RWPE2 (cell line): ENCODE measurements at regions not wholly inside any gene's neighbourhood (a gene's known extent, or its start where the extent isn't known, plus 50 kb on each side); places are given as distances from the start of the nearest gene placed in this dataset.
"Not testable (repeated sequence)": the region's sequence is repeated elsewhere in the genome, so short reads cannot be mapped to it uniquely, and the experiment has no call there.

Source experiments
- ATAC-seq: fragments of 200-7000 bp; cut with Tn5 transposase; 3 replicates; pipeline ENCODE4 v1.9.1; 2021; ENCODE audit warnings: low read depth
- DNase-seq: peaks from one replicate; pipeline ENCODE4 v3.0.0-alpha.2; 2020; ENCODE audit warnings: low spot score
- H3K27ac ChIP-seq: fragments of 450-650 bp; 2 replicates; pipeline ENCODE4 v1.5.1; 2017; ENCODE audit warnings: mild to moderate bottlenecking; ENCODE audit not compliant: poor library complexity, severe bottlenecking
- H3K27me3 ChIP-seq: fragments of 250-450 bp; sonication (Bioruptor Pico); 2 replicates; pipeline ENCODE4 v1.5.1; 2021; ENCODE audit warnings: mild to moderate bottlenecking, moderate library complexity; ENCODE audit not compliant: insufficient read depth, poor library complexity, severe bottlenecking
- H3K36me3 ChIP-seq: fragments of 250-450 bp; sonication (Bioruptor Pico); 2 replicates; pipeline ENCODE4 v1.5.1; 2020; ENCODE audit warnings: low read depth, mild to moderate bottlenecking, moderate library complexity
- H3K4me1 ChIP-seq: fragments of 250-450 bp; sonication (Bioruptor Pico); 2 replicates; pipeline ENCODE4 v1.5.1; 2021; ENCODE audit warnings: mild to moderate bottlenecking, moderate library complexity; ENCODE audit not compliant: insufficient read depth, poor library complexity, severe bottlenecking
- H3K4me3 ChIP-seq: fragments of 250-450 bp; sonication (Bioruptor Pico); 2 replicates; pipeline ENCODE4 v1.5.1; 2021; ENCODE audit warnings: mild to moderate bottlenecking, moderate library complexity; ENCODE audit not compliant: severe bottlenecking
- H3K9me3 ChIP-seq: fragments of 250-450 bp; sonication (Bioruptor Pico); 2 replicates; pipeline ENCODE4 v1.5.1; 2021; ENCODE audit warnings: mild to moderate bottlenecking, moderate library complexity; ENCODE audit not compliant: severe bottlenecking
- CTCF ChIP-seq: fragments of 450-650 bp; IDR thresholded peaks from one replicate; pipeline ENCODE4 v1.5.1; 2017; ENCODE audit warnings: mild to moderate bottlenecking, moderate library complexity; ENCODE audit not compliant: poor library complexity, severe bottlenecking

DNA sequence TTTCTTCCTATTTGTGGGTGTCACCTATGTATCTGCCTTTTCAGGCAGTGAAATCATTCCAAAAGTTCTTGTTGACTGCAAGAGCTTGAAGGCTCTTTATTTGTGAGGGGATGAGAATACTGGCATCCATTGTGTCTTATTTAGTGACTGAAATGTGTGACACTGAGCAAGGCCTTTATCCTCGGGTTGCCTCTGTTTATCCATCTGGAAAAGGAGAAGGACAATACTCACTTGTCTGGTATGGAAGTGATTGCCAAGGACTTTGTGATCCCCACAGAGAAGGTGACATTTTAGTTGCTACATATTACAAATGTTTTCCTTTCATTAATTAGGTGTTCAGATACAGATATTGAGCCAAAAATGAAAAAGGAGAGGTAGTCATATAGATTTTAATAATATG is 80.2 kb downstream of the ARRDC3 start:
- no peak for TF ChIP-seq CTCF
- Histone ChIP-seq H3K27me3 (no peaks in the 10 kb centered on the region), H3K4me1 (peaks cover 9% of the 10 kb centered on the region), H3K4me3 (no peak overlapping the region), H3K36me3 (no peaks in the 10 kb centered on the region), H3K9me3 (no peaks in the 10 kb centered on the region), H3K27ac (no peak overlapping the region)
- no peak for DNase-seq
- no peak for ATAC-seq

GRCh38 chr5:91302305-91302704 is 80.8 kb downstream of the ARRDC3 start:
- Histone ChIP-seq H3K36me3 (no peaks in the 10 kb centered on the region), H3K4me1 (peaks cover 7% of the 10 kb centered on the region), H3K27me3 (no peaks in the 10 kb centered on the region), H3K4me3 (no peak overlapping the region), H3K27ac (no peak overlapping the region), H3K9me3 (no peaks in the 10 kb centered on the region)
- TF ChIP-seq CTCF: peak; percentile 29
- no peak for DNase-seq
- no peak for ATAC-seq

- ATAC-seq (no peak), DNase-seq (no peak)
- peaks cover 6% of the 10 kb centered on the region for H3K4me1 ChIP-seq
- H3K27ac ChIP-seq: no peak overlapping the region
- H3K27me3 ChIP-seq: no peaks in the 10 kb centered on the region
- TF ChIP-seq CTCF: no peak
- no peaks in the 10 kb centered on the region for H3K36me3 ChIP-seq
- H3K9me3 ChIP-seq: no peaks in the 10 kb centered on the region
- no peak overlapping the region for H3K4me3 ChIP-seq
These were observed 81.8 kb downstream of the ARRDC3 start for GRCh38 chr5:91301106-91301846.

DNA sequence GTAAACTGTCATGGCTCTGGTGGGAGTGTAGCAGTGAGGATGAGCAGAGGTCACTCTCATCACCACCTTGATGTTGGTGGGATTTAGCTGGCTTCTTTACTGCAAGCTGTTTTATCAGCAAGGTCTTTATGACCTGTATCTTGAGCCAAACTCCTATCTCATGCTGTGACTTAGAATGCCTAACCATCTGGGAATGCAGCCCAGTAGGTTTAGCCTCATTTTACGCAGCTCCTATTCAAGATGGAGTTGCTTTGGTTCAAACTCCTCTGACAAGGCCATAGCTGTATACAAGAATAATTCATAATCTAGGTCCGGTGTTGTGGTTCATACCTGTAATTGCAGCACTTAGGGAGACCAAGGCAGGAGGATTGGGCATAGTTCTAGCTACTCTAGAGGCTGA is 85.1 kb downstream of the ARRDC3 start:
- Histone ChIP-seq H3K27ac (no peak overlapping the region), H3K36me3 (no peaks in the 10 kb centered on the region), H3K4me3 (no peak overlapping the region), H3K9me3 (no peaks in the 10 kb centered on the region), H3K4me1 (peaks cover 6% of the 10 kb centered on the region), H3K27me3 (no peaks in the 10 kb centered on the region)
- ATAC-seq (no peak), DNase-seq (no peak)
- TF ChIP-seq CTCF: no peak

GRCh38 chr5:91296674-91297143 is 86.4 kb downstream of the ARRDC3 start:
- H3K4me1 ChIP-seq: peaks cover 6% of the 10 kb centered on the region

DNA sequence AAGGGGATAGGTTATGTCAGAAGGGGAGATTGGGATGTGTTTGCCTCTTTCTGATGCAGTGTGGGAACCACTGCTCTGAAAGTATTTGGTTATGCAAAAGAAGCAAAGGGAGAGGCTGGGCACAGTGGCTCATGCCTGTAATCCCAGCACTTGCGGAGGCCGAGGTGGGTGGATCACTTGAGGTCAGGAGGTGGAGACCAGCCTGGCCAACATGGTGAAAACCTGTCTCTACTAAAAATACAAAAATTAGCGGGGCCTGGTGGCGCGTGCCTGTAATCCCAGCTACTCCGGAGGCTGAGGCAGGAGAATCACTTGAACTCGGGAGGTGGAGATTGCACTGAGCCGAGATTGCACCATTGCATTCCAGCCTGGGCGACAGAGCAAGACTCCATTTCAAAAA is 87.0 kb downstream of the ARRDC3 start:
- not testable (repeated sequence) for H3K4me1 ChIP-seq, H3K4me3 ChIP-seq, H3K9me3 ChIP-seq, H3K36me3 ChIP-seq, H3K27me3 ChIP-seq, ATAC-seq, DNase-seq
- peak overlapping the region; percentile 2 for H3K27ac ChIP-seq

More at GRCh38 chr5:91296674-91297143, 86.4 kb downstream of the ARRDC3 start:
- DNase-seq (no peak), ATAC-seq (peak; percentile 73)
- Histone ChIP-seq H3K9me3 (no peaks in the 10 kb centered on the region), H3K4me3 (no peak overlapping the region), H3K27ac (peak overlapping the region; percentile 2), H3K36me3 (no peaks in the 10 kb centered on the region), H3K27me3 (no peaks in the 10 kb centered on the region)
- TF ChIP-seq CTCF: no peak
